ENCODE measurements at regions not wholly inside any gene's neighbourhood (a gene's known extent, or its start where the extent isn't known, plus 50 kb on each side); places are given as distances from the start of the nearest gene placed in this dataset.
"Not testable (repeated sequence)": the region's sequence is repeated elsewhere in the genome, so short reads cannot be mapped to it uniquely, and the experiment has no call there.

- ATAC-seq = no peak
- DNase-seq (ENCODE audit: low spot score) = no peak
These were observed 914.2 kb upstream of the CDH6 start for GRCh38 chr5:30279237-30279636.

GRCh38 chr5:30267026-30267425, 926.5 kb upstream of the CDH6 start:
- ATAC-seq (no peak), DNase-seq (ENCODE audit: low spot score) (no peak)

GRCh38 chr5:30239331-30240022, 954.0 kb upstream of the CDH6 start:
- DNase-seq (ENCODE audit: low spot score) = no peak
- ATAC-seq = no peak

GRCh38 chr5:30237189-30237588, 956.3 kb upstream of the CDH6 start:
- DNase-seq (ENCODE audit: low spot score) (no peak), ATAC-seq (no peak)

GRCh38 chr5:30209755-30210154, 983.7 kb upstream of the CDH6 start:
- DNase-seq (ENCODE audit: low spot score) (no peak), ATAC-seq (no peak)

- ATAC-seq = no peak
- no peak for DNase-seq (ENCODE audit: low spot score)
These were observed 995.8 kb upstream of the CDH6 start for GRCh38 chr5:30197662-30198061.

GRCh38 chr5:30195036-30195435, 998.5 kb upstream of the CDH6 start:
- no peak for DNase-seq (ENCODE audit: low spot score)
- ATAC-seq = no peak

- DNase-seq (ENCODE audit: low spot score) (no peak), ATAC-seq (no peak)
These were observed 998.9 kb upstream of the CDH6 start for GRCh38 chr5:30194595-30194994.

GRCh38 chr5:30183795-30184194, 1009.7 kb upstream of the CDH6 start:
- no peak for DNase-seq (ENCODE audit: low spot score)
- ATAC-seq = no peak

- DNase-seq (ENCODE audit: low spot score) (no peak), ATAC-seq (no peak)
These were observed 1037.3 kb upstream of the CDH6 start for GRCh38 chr5:30156156-30156555.

GRCh38 chr5:30152431-30152830, 1041.1 kb upstream of the CDH6 start:
- ATAC-seq = no peak
- DNase-seq (ENCODE audit: low spot score) = no peak

- DNase-seq (ENCODE audit: low spot score) (no peak), ATAC-seq (no peak)
These were observed 1043.3 kb upstream of the CDH6 start for GRCh38 chr5:30150231-30150630.

- DNase-seq (ENCODE audit: low spot score) (no peak), ATAC-seq (no peak)
These were observed 1044.0 kb upstream of the CDH6 start for GRCh38 chr5:30149526-30149925.

- DNase-seq (ENCODE audit: low spot score) (no peak), ATAC-seq (no peak)
These were observed 1045.5 kb upstream of the CDH6 start for GRCh38 chr5:30147976-30148375.

- ATAC-seq; DNase-seq (ENCODE audit: low spot score): not testable (repeated sequence)
These were observed 1049.4 kb upstream of the CDH6 start for GRCh38 chr5:30144059-30144458.

- no peak for DNase-seq (ENCODE audit: low spot score)
- ATAC-seq = no peak
These were observed 1051.1 kb upstream of the CDH6 start for GRCh38 chr5:30142432-30142831.

- ATAC-seq (no peak), DNase-seq (ENCODE audit: low spot score) (no peak)
These were observed 1072.4 kb upstream of the CDH6 start for GRCh38 chr5:30121043-30121442.

GRCh38 chr5:30117135-30117534, 1076.4 kb upstream of the CDH6 start:
- ATAC-seq = no peak

GRCh38 chr5:30113542-30113941, 1079.9 kb upstream of the CDH6 start:
- ATAC-seq = no peak
- DNase-seq (ENCODE audit: low spot score) = no peak

More at GRCh38 chr5:30117135-30117534, 1076.4 kb upstream of the CDH6 start:
- no peak for DNase-seq (ENCODE audit: low spot score)

- DNase-seq (ENCODE audit: low spot score) (no peak), ATAC-seq (no peak)
These were observed 1080.6 kb upstream of the CDH6 start for GRCh38 chr5:30112867-30113266.

- no peak for DNase-seq (ENCODE audit: low spot score)
- ATAC-seq = no peak
These were observed 1085.4 kb upstream of the CDH6 start for GRCh38 chr5:30108051-30108450.

GRCh38 chr5:30106596-30106995, 1086.9 kb upstream of the CDH6 start:
- DNase-seq (ENCODE audit: low spot score) = no peak
- no peak for ATAC-seq

- ATAC-seq = no peak
- DNase-seq (ENCODE audit: low spot score) = no peak
These were observed 1088.5 kb upstream of the CDH6 start for GRCh38 chr5:30104872-30105596.
